Head of caudate nucleus (tissue), 42 donors: ENCODE measurements at regions not wholly inside any gene's neighbourhood (a gene's known extent, or its start where the extent isn't known, plus 50 kb on each side); places are given as distances from the start of the nearest gene placed in this dataset.
A peak's percentile ranks its signal among the peaks of the same experiment; 100 is the strongest.
"Not testable (repeated sequence)": the region's sequence is repeated elsewhere in the genome, so short reads cannot be mapped to it uniquely, and the experiment has no call there.

ENCODE experiments used
- DNase-seq, 42 donors: peaks; one replicate each; pipeline versions ENCODE4 v3.0.0 to v3.0.0-alpha.2; 2020 to 2021; ENCODE audit warnings: mixed read lengths in 7 of 42
- intact Hi-C: fragments of 100-400 bp; cut with DNase I; formaldehyde crosslinking; loops from one replicate; pipeline ENCODE4 v1.15.0; 2022

GRCh38 chr16:65737831-65738230 lies 616.0 kb upstream of the CDH11 start:
- intact Hi-C loops = no loop called here

GRCh38 chr16:65735615-65736014 lies 613.8 kb upstream of the CDH11 start:
- intact Hi-C loops, DNase-seq: not testable (repeated sequence)

More at GRCh38 chr16:65737831-65738230, 616.0 kb upstream of the CDH11 start:
- peak in 3 of 42 donors; percentile 2 to 4 (median 3) for DNase-seq

GRCh38 chr16:65733721-65734120 lies 611.9 kb upstream of the CDH11 start:
- DNase-seq = no peak
- intact Hi-C loops = no loop called here

- DNase-seq = no peak
- intact Hi-C loops = no loop called here
Measured at GRCh38 chr16:65731833-65732232, 610.0 kb upstream of the CDH11 start.

GRCh38 chr16:65728652-65729051 lies 606.8 kb upstream of the CDH11 start:
- intact Hi-C loops = no loop called here
- no peak for DNase-seq

- no peak for DNase-seq
- intact Hi-C loops = no loop called here
Measured at GRCh38 chr16:65728167-65728566, 606.3 kb upstream of the CDH11 start.

GRCh38 chr16:65727534-65728137 lies 605.8 kb upstream of the CDH11 start:
- no peak for DNase-seq
- intact Hi-C loops = no loop called here

GRCh38 chr16:65725156-65725845 lies 603.4 kb upstream of the CDH11 start:
- intact Hi-C loops = no loop called here
- peak in 4 of 42 donors; percentile 4 to 44 (median 26) for DNase-seq

- DNase-seq = no peak
- intact Hi-C loops = no loop called here
Measured at GRCh38 chr16:65722429-65722828, 600.6 kb upstream of the CDH11 start.

- intact Hi-C loops = no loop called here
- DNase-seq = no peak
Measured at GRCh38 chr16:65717846-65718245, 596.0 kb upstream of the CDH11 start.

- DNase-seq = no peak
- intact Hi-C loops = no loop called here
Measured at GRCh38 chr16:65716737-65717700, 595.2 kb upstream of the CDH11 start.

GRCh38 chr16:65713181-65713808 lies 591.4 kb upstream of the CDH11 start:
- intact Hi-C loops = no loop called here
- no peak for DNase-seq

- no peak for DNase-seq
- intact Hi-C loops = no loop called here
Measured at GRCh38 chr16:65710107-65710506, 588.2 kb upstream of the CDH11 start.

GRCh38 chr16:65704866-65705265 lies 583.0 kb upstream of the CDH11 start:
- intact Hi-C loops = no loop called here
- DNase-seq = no peak

- intact Hi-C loops = no loop called here
- DNase-seq = no peak
Measured at GRCh38 chr16:65702707-65703402, 581.0 kb upstream of the CDH11 start.

- intact Hi-C loops = no loop called here
- no peak for DNase-seq
Measured at GRCh38 chr16:65700596-65700995, 578.7 kb upstream of the CDH11 start.

GRCh38 chr16:65698791-65699321 lies 577.0 kb upstream of the CDH11 start:
- DNase-seq = no peak
- intact Hi-C loops = no loop called here

- no peak for DNase-seq
- intact Hi-C loops = no loop called here
Measured at GRCh38 chr16:65697521-65697920, 575.7 kb upstream of the CDH11 start.

GRCh38 chr16:65697065-65697464 lies 575.2 kb upstream of the CDH11 start:
- no peak for DNase-seq
- intact Hi-C loops = no loop called here
